Astrocyte of the spinal cord (primary cell): ENCODE measurements at regions not wholly inside any gene's neighbourhood (a gene's known extent, or its start where the extent isn't known, plus 50 kb on each side); places are given as distances from the start of the nearest gene placed in this dataset.
A peak's percentile ranks its signal among the peaks of the same experiment; 100 is the strongest.
"Not testable (repeated sequence)": the region's sequence is repeated elsewhere in the genome, so short reads cannot be mapped to it uniquely, and the experiment has no call there.

Experiments used
- DNase-seq: peaks from one replicate; pipeline ENCODE4 v3.0.0; 2011; ENCODE audit warnings: low read depth, low spot score
- H3K4me3 ChIP-seq: 2 replicates; pipeline ENCODE4 v1.5.1; 2011; ENCODE audit warnings: low read depth, mild to moderate bottlenecking, low read length, moderate library complexity
- CTCF ChIP-seq: IDR thresholded peaks from 2 replicates; pipeline ENCODE4 v1.5.1; 2012; ENCODE audit warnings: low read depth, mild to moderate bottlenecking, low read length, inconsistent platforms
- in situ Hi-C: cut with HindIII; loops from 2 replicates; pipeline ENCODE4 v1.10.0; 2017; ENCODE audit warnings: low sequenced_read_pairs

GRCh38 chr2:191500566-191500883 is 177.4 kb upstream of the NABP1 start:
- in situ Hi-C loops, result loop anchor here (25.0 kb wide), 1 partner anchor 338 kb away; the partner anchor contains the start of gene STAT4
- no peak for DNase-seq
- no peak for TF ChIP-seq CTCF
- H3K4me3 ChIP-seq, result no peak overlapping the region

- no peak overlapping the region for H3K4me3 ChIP-seq
- in situ Hi-C loops, result loop anchor here (25.0 kb wide), 1 partner anchor 339 kb away; the partner anchor contains the start of gene STAT4
- TF ChIP-seq CTCF, result no peak
- peak; percentile 17 for DNase-seq
Observed at GRCh38 chr2:191500884-191501560, 176.9 kb upstream of the NABP1 start.

GRCh38 chr2:191501561-191502168 is 176.3 kb upstream of the NABP1 start:
- H3K4me3 ChIP-seq, result no peak overlapping the region
- in situ Hi-C loops, result loop anchor here (25.0 kb wide), 1 partner anchor 339 kb away; the partner anchor contains the start of gene STAT4
- peak; percentile 75 for DNase-seq
- TF ChIP-seq CTCF, result peak; percentile 58

GRCh38 chr2:191506515-191506914 is 171.4 kb upstream of the NABP1 start:
- no peak for DNase-seq
- no peak overlapping the region for H3K4me3 ChIP-seq
- in situ Hi-C loops, result loop anchor here (25.0 kb wide), 1 partner anchor 344 kb away; the partner anchor contains the start of gene STAT4
- TF ChIP-seq CTCF, result no peak

GRCh38 chr2:191507252-191507853 is 170.6 kb upstream of the NABP1 start:
- in situ Hi-C loops, result loop anchor here (25.0 kb wide), 1 partner anchor 345 kb away; the partner anchor contains the start of gene STAT4

DNA sequence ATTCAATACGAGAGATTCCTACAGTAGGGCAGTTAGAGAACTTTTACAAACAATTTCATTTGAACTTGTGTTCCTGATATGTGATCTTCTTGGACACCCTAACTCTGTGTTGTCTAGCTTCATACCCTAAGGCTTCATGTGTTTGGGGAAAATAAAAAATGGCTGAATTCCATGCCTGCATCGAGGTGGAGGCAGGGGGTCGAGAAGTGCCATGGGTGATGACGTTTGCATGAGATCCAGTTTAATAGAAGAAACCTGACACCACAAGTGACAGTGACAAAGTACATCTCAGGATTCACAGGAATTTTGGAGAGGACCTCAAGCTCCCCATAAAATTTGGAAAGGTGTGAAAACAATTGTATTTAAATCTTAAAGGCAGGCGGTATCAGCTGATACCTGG is 169.2 kb upstream of the NABP1 start:
- no peak for TF ChIP-seq CTCF
- no peak overlapping the region for H3K4me3 ChIP-seq
- no peak for DNase-seq
- in situ Hi-C loops, result loop anchor here (25.0 kb wide), 1 partner anchor 346 kb away; the partner anchor contains the start of gene STAT4

More at GRCh38 chr2:191507252-191507853, 170.6 kb upstream of the NABP1 start:
- not testable (repeated sequence) for DNase-seq, H3K4me3 ChIP-seq
